H1 (cell line): ENCODE measurements at regions not wholly inside any gene's neighbourhood (a gene's known extent, or its start where the extent isn't known, plus 50 kb on each side); places are given as distances from the start of the nearest gene placed in this dataset.

Experiments
- TF ChIP-seq, protein P1 (sequence below): IDR thresholded peaks from 2 replicates; pipeline ENCODE4 v1.6.1; 2012; ENCODE audit warnings: inconsistent platforms

DNA sequence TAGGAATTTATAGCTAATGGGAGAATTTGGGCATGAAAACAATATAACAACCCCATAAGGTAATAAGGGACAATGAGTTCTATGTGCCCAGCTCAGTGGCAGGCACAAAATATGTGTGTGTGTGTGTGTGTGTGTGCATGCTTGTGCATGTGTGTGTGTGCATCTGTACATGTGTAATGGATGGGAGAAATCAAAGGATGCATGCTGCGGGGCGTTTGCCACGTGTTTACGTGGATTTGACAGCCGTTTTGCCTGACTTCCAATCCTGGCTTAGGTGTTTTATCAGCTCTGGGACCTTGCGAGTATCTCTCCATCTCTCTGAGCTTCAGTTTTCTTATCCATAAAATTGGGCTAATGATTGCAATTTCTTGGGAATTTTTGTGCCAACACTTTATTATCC, 108.4 kb downstream of the IRX5 start (continued):
- TF ChIP-seq, protein P1, sequence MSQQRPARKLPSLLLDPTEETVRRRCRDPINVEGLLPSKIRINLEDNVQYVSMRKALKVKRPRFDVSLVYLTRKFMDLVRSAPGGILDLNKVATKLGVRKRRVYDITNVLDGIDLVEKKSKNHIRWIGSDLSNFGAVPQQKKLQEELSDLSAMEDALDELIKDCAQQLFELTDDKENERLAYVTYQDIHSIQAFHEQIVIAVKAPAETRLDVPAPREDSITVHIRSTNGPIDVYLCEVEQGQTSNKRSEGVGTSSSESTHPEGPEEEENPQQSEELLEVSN = no peak
